ENCODE measurements at regions not wholly inside any gene's neighbourhood (a gene's known extent, or its start where the extent isn't known, plus 50 kb on each side); places are given as distances from the start of the nearest gene placed in this dataset.
"Not testable (repeated sequence)": the region's sequence is repeated elsewhere in the genome, so short reads cannot be mapped to it uniquely, and the experiment has no call there.

GRCh38 chr6:100202417-100203194 lies 208.6 kb upstream of the MCHR2 start:
- Histone ChIP-seq H3K36me3 (ENCODE audit: control insufficient read depth in 2 of 2, insufficient read depth in 2 of 2, low read length in 1 of 2) (no peaks in the 10 kb centered on the region), H3K27me3 (ENCODE audit: control insufficient read depth in 2 of 2, insufficient read depth in 1 of 2, low read length in 1 of 2) (no peaks in the 10 kb centered on the region), H3K27ac (ENCODE audit: low read depth in 1 of 2, low read length in 1 of 2) (no peak overlapping the region), H3K4me1 (ENCODE audit: control insufficient read depth in 2 of 2, insufficient read depth in 2 of 2, low read length in 2 of 2) (no peaks in the 10 kb centered on the region), H3K4me3 (ENCODE audit: low read length in 2 of 2) (no peak overlapping the region), H3K9me3 (ENCODE audit: control insufficient read depth in 2 of 2, insufficient read depth in 1 of 2, low read length in 1 of 2) (no peaks in the 10 kb centered on the region)
- WGBS: 86% methylated on average over 2 of the region's 2 CpGs
- DNase-seq (ENCODE audit: low read depth in 6 of 9, low spot score in 9 of 9): no peak

- not testable (repeated sequence) for H3K27ac ChIP-seq (ENCODE audit: low read depth in 1 of 2, low read length in 1 of 2); H3K9me3 ChIP-seq (ENCODE audit: control insufficient read depth in 2 of 2, insufficient read depth in 1 of 2, low read length in 1 of 2); H3K36me3 ChIP-seq (ENCODE audit: control insufficient read depth in 2 of 2, insufficient read depth in 2 of 2, low read length in 1 of 2); H3K4me1 ChIP-seq (ENCODE audit: control insufficient read depth in 2 of 2, insufficient read depth in 2 of 2, low read length in 2 of 2); DNase-seq (ENCODE audit: low read depth in 6 of 9, low spot score in 9 of 9); H3K4me3 ChIP-seq (ENCODE audit: low read length in 2 of 2); H3K27me3 ChIP-seq (ENCODE audit: control insufficient read depth in 2 of 2, insufficient read depth in 1 of 2, low read length in 1 of 2)
- WGBS: 95% methylated on average over 30 of the region's 37 CpGs
Measured at GRCh38 chr6:100196214-100196982, 202.4 kb upstream of the MCHR2 start.

- not testable (repeated sequence) for H3K27ac ChIP-seq (ENCODE audit: low read depth in 1 of 2, low read length in 1 of 2); H3K27me3 ChIP-seq (ENCODE audit: control insufficient read depth in 2 of 2, insufficient read depth in 1 of 2, low read length in 1 of 2); H3K36me3 ChIP-seq (ENCODE audit: control insufficient read depth in 2 of 2, insufficient read depth in 2 of 2, low read length in 1 of 2); H3K9me3 ChIP-seq (ENCODE audit: control insufficient read depth in 2 of 2, insufficient read depth in 1 of 2, low read length in 1 of 2); H3K4me3 ChIP-seq (ENCODE audit: low read length in 2 of 2); H3K4me1 ChIP-seq (ENCODE audit: control insufficient read depth in 2 of 2, insufficient read depth in 2 of 2, low read length in 2 of 2); DNase-seq (ENCODE audit: low read depth in 6 of 9, low spot score in 9 of 9)
- WGBS: 97% methylated on average over 2 of the region's 2 CpGs
Measured at GRCh38 chr6:100195244-100195643, 201.2 kb upstream of the MCHR2 start.

GRCh38 chr6:100194535-100194934 lies 200.5 kb upstream of the MCHR2 start:
- H3K9me3 ChIP-seq (ENCODE audit: control insufficient read depth in 2 of 2, insufficient read depth in 1 of 2, low read length in 1 of 2): no peaks in the 10 kb centered on the region
- no peak for DNase-seq (ENCODE audit: low read depth in 6 of 9, low spot score in 9 of 9)
- 73% methylated on average over 3 of the region's 3 CpGs for WGBS
- no peak overlapping the region for H3K27ac ChIP-seq (ENCODE audit: low read depth in 1 of 2, low read length in 1 of 2)
- no peak overlapping the region for H3K4me3 ChIP-seq (ENCODE audit: low read length in 2 of 2)
- H3K4me1 ChIP-seq (ENCODE audit: control insufficient read depth in 2 of 2, insufficient read depth in 2 of 2, low read length in 2 of 2): no peaks in the 10 kb centered on the region
- H3K27me3 ChIP-seq (ENCODE audit: control insufficient read depth in 2 of 2, insufficient read depth in 1 of 2, low read length in 1 of 2): no peaks in the 10 kb centered on the region
- H3K36me3 ChIP-seq (ENCODE audit: control insufficient read depth in 2 of 2, insufficient read depth in 2 of 2, low read length in 1 of 2): no peaks in the 10 kb centered on the region

GRCh38 chr6:100188754-100189153 lies 194.7 kb upstream of the MCHR2 start:
- Histone ChIP-seq H3K27ac (ENCODE audit: low read depth in 1 of 2, low read length in 1 of 2) (no peak overlapping the region), H3K4me3 (ENCODE audit: low read length in 2 of 2) (no peak overlapping the region), H3K27me3 (ENCODE audit: control insufficient read depth in 2 of 2, insufficient read depth in 1 of 2, low read length in 1 of 2) (no peaks in the 10 kb centered on the region), H3K4me1 (ENCODE audit: control insufficient read depth in 2 of 2, insufficient read depth in 2 of 2, low read length in 2 of 2) (no peaks in the 10 kb centered on the region), H3K9me3 (ENCODE audit: control insufficient read depth in 2 of 2, insufficient read depth in 1 of 2, low read length in 1 of 2) (no peaks in the 10 kb centered on the region), H3K36me3 (ENCODE audit: control insufficient read depth in 2 of 2, insufficient read depth in 2 of 2, low read length in 1 of 2) (no peaks in the 10 kb centered on the region)
- WGBS: 82% methylated on average over 1 of the region's 1 CpG
- DNase-seq (ENCODE audit: low read depth in 6 of 9, low spot score in 9 of 9): no peak

GRCh38 chr6:100186552-100186951 lies 192.5 kb upstream of the MCHR2 start:
- Histone ChIP-seq H3K9me3 (ENCODE audit: control insufficient read depth in 2 of 2, insufficient read depth in 1 of 2, low read length in 1 of 2) (no peaks in the 10 kb centered on the region), H3K36me3 (ENCODE audit: control insufficient read depth in 2 of 2, insufficient read depth in 2 of 2, low read length in 1 of 2) (no peaks in the 10 kb centered on the region), H3K27me3 (ENCODE audit: control insufficient read depth in 2 of 2, insufficient read depth in 1 of 2, low read length in 1 of 2) (no peaks in the 10 kb centered on the region), H3K27ac (ENCODE audit: low read depth in 1 of 2, low read length in 1 of 2) (no peak overlapping the region), H3K4me1 (ENCODE audit: control insufficient read depth in 2 of 2, insufficient read depth in 2 of 2, low read length in 2 of 2) (no peaks in the 10 kb centered on the region), H3K4me3 (ENCODE audit: low read length in 2 of 2) (no peak overlapping the region)
- 91% methylated on average over 5 of the region's 5 CpGs for WGBS
- DNase-seq (ENCODE audit: low read depth in 6 of 9, low spot score in 9 of 9): no peak

GRCh38 chr6:100185615-100186014 lies 191.6 kb upstream of the MCHR2 start:
- no peak for DNase-seq (ENCODE audit: low read depth in 6 of 9, low spot score in 9 of 9)
- Histone ChIP-seq H3K9me3 (ENCODE audit: control insufficient read depth in 2 of 2, insufficient read depth in 1 of 2, low read length in 1 of 2) (no peaks in the 10 kb centered on the region), H3K4me3 (ENCODE audit: low read length in 2 of 2) (no peak overlapping the region), H3K27ac (ENCODE audit: low read depth in 1 of 2, low read length in 1 of 2) (no peak overlapping the region), H3K36me3 (ENCODE audit: control insufficient read depth in 2 of 2, insufficient read depth in 2 of 2, low read length in 1 of 2) (no peaks in the 10 kb centered on the region), H3K4me1 (ENCODE audit: control insufficient read depth in 2 of 2, insufficient read depth in 2 of 2, low read length in 2 of 2) (no peaks in the 10 kb centered on the region), H3K27me3 (ENCODE audit: control insufficient read depth in 2 of 2, insufficient read depth in 1 of 2, low read length in 1 of 2) (no peaks in the 10 kb centered on the region)
- WGBS: 63% methylated on average over 3 of the region's 3 CpGs

- no peaks in the 10 kb centered on the region for H3K27me3 ChIP-seq (ENCODE audit: control insufficient read depth in 2 of 2, insufficient read depth in 1 of 2, low read length in 1 of 2)
- no peak overlapping the region for H3K27ac ChIP-seq (ENCODE audit: low read depth in 1 of 2, low read length in 1 of 2)
- H3K4me1 ChIP-seq (ENCODE audit: control insufficient read depth in 2 of 2, insufficient read depth in 2 of 2, low read length in 2 of 2): no peaks in the 10 kb centered on the region
- 81% methylated on average over 3 of the region's 3 CpGs for WGBS
- no peak overlapping the region for H3K4me3 ChIP-seq (ENCODE audit: low read length in 2 of 2)
- no peaks in the 10 kb centered on the region for H3K9me3 ChIP-seq (ENCODE audit: control insufficient read depth in 2 of 2, insufficient read depth in 1 of 2, low read length in 1 of 2)
- DNase-seq (ENCODE audit: low read depth in 6 of 9, low spot score in 9 of 9): no peak
- no peaks in the 10 kb centered on the region for H3K36me3 ChIP-seq (ENCODE audit: control insufficient read depth in 2 of 2, insufficient read depth in 2 of 2, low read length in 1 of 2)
Measured at GRCh38 chr6:100184473-100184872, 190.4 kb upstream of the MCHR2 start.

GRCh38 chr6:100182313-100182712 lies 188.3 kb upstream of the MCHR2 start:
- Histone ChIP-seq H3K36me3 (ENCODE audit: control insufficient read depth in 2 of 2, insufficient read depth in 2 of 2, low read length in 1 of 2) (no peaks in the 10 kb centered on the region), H3K4me3 (ENCODE audit: low read length in 2 of 2) (no peak overlapping the region), H3K27me3 (ENCODE audit: control insufficient read depth in 2 of 2, insufficient read depth in 1 of 2, low read length in 1 of 2) (no peaks in the 10 kb centered on the region), H3K4me1 (ENCODE audit: control insufficient read depth in 2 of 2, insufficient read depth in 2 of 2, low read length in 2 of 2) (no peaks in the 10 kb centered on the region), H3K9me3 (ENCODE audit: control insufficient read depth in 2 of 2, insufficient read depth in 1 of 2, low read length in 1 of 2) (no peaks in the 10 kb centered on the region), H3K27ac (ENCODE audit: low read depth in 1 of 2, low read length in 1 of 2) (no peak overlapping the region)
- 35% methylated on average over 1 of the region's 1 CpG for WGBS
- no peak for DNase-seq (ENCODE audit: low read depth in 6 of 9, low spot score in 9 of 9)

All from thymus (tissue), 11 donors.